ENCODE measurements at regions not wholly inside any gene's neighbourhood (a gene's known extent, or its start where the extent isn't known, plus 50 kb on each side); places are given as distances from the start of the nearest gene placed in this dataset.

- Histone ChIP-seq H3F3A (ENCODE audit: control insufficient read depth, insufficient read depth) (no peaks in the 10 kb centered on the region), H3K27me3 (ENCODE audit: control insufficient read depth, low read length) (no peaks in the 10 kb centered on the region), H3K36me3 (ENCODE audit: control insufficient read depth, low read length) (no peaks in the 10 kb centered on the region), H3K27ac (ENCODE audit: low read depth, low read length) (no peak overlapping the region), H3K9me3 (ENCODE audit: control insufficient read depth, insufficient read depth, low read length) (no peaks in the 10 kb centered on the region), H3K9me2 (replicated peaks; ENCODE audit: control insufficient read depth, low read length) (no peaks in the 10 kb centered on the region), H3K4me1 (ENCODE audit: control insufficient read depth, low read length) (no peaks in the 10 kb centered on the region), H3K4me3 (ENCODE audit: low read length) (no peak overlapping the region), H3K4me2 (ENCODE audit: low read length) (no peak overlapping the region), H4K20me1 (ENCODE audit: control insufficient read depth, insufficient read depth, low read depth, low read length) (no peaks in the 10 kb centered on the region), H3K79me2 (ENCODE audit: control insufficient read depth, low read length) (no peaks in the 10 kb centered on the region)
- TF ChIP-seq, protein P1, sequence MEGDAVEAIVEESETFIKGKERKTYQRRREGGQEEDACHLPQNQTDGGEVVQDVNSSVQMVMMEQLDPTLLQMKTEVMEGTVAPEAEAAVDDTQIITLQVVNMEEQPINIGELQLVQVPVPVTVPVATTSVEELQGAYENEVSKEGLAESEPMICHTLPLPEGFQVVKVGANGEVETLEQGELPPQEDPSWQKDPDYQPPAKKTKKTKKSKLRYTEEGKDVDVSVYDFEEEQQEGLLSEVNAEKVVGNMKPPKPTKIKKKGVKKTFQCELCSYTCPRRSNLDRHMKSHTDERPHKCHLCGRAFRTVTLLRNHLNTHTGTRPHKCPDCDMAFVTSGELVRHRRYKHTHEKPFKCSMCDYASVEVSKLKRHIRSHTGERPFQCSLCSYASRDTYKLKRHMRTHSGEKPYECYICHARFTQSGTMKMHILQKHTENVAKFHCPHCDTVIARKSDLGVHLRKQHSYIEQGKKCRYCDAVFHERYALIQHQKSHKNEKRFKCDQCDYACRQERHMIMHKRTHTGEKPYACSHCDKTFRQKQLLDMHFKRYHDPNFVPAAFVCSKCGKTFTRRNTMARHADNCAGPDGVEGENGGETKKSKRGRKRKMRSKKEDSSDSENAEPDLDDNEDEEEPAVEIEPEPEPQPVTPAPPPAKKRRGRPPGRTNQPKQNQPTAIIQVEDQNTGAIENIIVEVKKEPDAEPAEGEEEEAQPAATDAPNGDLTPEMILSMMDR (IDR thresholded peaks at IDR 0.05; ENCODE audit: low read depth, low read length, poor library complexity, severe bottlenecking): no peak
- TF ChIP-seq EZH2phosphoT487 (IDR thresholded peaks at IDR 0.05; ENCODE audit: borderline replicate concordance, low read length): no peak
Measured at GRCh38 chr15:96390986-96391385, 60.5 kb downstream of the NR2F2 start.

GRCh38 chr15:96392380-96393208, 62.1 kb downstream of the NR2F2 start:
- no peaks in the 10 kb centered on the region for H3F3A ChIP-seq (ENCODE audit: control insufficient read depth, insufficient read depth)
- no peaks in the 10 kb centered on the region for H3K79me2 ChIP-seq (ENCODE audit: control insufficient read depth, low read length)
- TF ChIP-seq EZH2phosphoT487 (IDR thresholded peaks at IDR 0.05; ENCODE audit: borderline replicate concordance, low read length): no peak
- TF ChIP-seq, protein P1 (IDR thresholded peaks at IDR 0.05; ENCODE audit: low read depth, low read length, poor library complexity, severe bottlenecking): no peak
- no peaks in the 10 kb centered on the region for H3K9me3 ChIP-seq (ENCODE audit: control insufficient read depth, insufficient read depth, low read length)
- H3K4me3 ChIP-seq (ENCODE audit: low read length): no peak overlapping the region
- no peaks in the 10 kb centered on the region for H3K4me1 ChIP-seq (ENCODE audit: control insufficient read depth, low read length)
- no peaks in the 10 kb centered on the region for H3K27me3 ChIP-seq (ENCODE audit: control insufficient read depth, low read length)
- no peaks in the 10 kb centered on the region for H4K20me1 ChIP-seq (ENCODE audit: control insufficient read depth, insufficient read depth, low read depth, low read length)
- no peak overlapping the region for H3K4me2 ChIP-seq (ENCODE audit: low read length)
- H3K9me2 ChIP-seq (replicated peaks; ENCODE audit: control insufficient read depth, low read length): no peaks in the 10 kb centered on the region
- H3K36me3 ChIP-seq (ENCODE audit: control insufficient read depth, low read length): no peaks in the 10 kb centered on the region
- no peak overlapping the region for H3K27ac ChIP-seq (ENCODE audit: low read depth, low read length)

- Histone ChIP-seq H3K27ac (ENCODE audit: low read depth, low read length) (no peak overlapping the region), H3K27me3 (ENCODE audit: control insufficient read depth, low read length) (no peaks in the 10 kb centered on the region), H3K4me2 (ENCODE audit: low read length) (no peak overlapping the region), H3K4me1 (ENCODE audit: control insufficient read depth, low read length) (no peaks in the 10 kb centered on the region), H3K79me2 (ENCODE audit: control insufficient read depth, low read length) (no peaks in the 10 kb centered on the region), H3F3A (ENCODE audit: control insufficient read depth, insufficient read depth) (no peaks in the 10 kb centered on the region), H3K36me3 (ENCODE audit: control insufficient read depth, low read length) (no peaks in the 10 kb centered on the region), H3K9me2 (replicated peaks; ENCODE audit: control insufficient read depth, low read length) (no peaks in the 10 kb centered on the region), H4K20me1 (ENCODE audit: control insufficient read depth, insufficient read depth, low read depth, low read length) (no peaks in the 10 kb centered on the region), H3K9me3 (ENCODE audit: control insufficient read depth, insufficient read depth, low read length) (no peaks in the 10 kb centered on the region), H3K4me3 (ENCODE audit: low read length) (no peak overlapping the region)
- TF ChIP-seq, protein P1 (IDR thresholded peaks at IDR 0.05; ENCODE audit: low read depth, low read length, poor library complexity, severe bottlenecking): no peak
- TF ChIP-seq EZH2phosphoT487 (IDR thresholded peaks at IDR 0.05; ENCODE audit: borderline replicate concordance, low read length): no peak
Measured at GRCh38 chr15:96393209-96393513, 62.7 kb downstream of the NR2F2 start.
